ENCODE measurements at regions not wholly inside any gene's neighbourhood (a gene's known extent, or its start where the extent isn't known, plus 50 kb on each side); places are given as distances from the start of the nearest gene placed in this dataset.

GRCh38 chr6:125547381-125547780 is 202.1 kb upstream of the HEY2 start (continued):
- TF ChIP-seq RAD21 (IDR thresholded peaks at IDR 0.05 in 1 of 2, conservative IDR thresholded peaks at IDR 0.05 in 1 of 2; ENCODE audit: low read depth in 2 of 2, low read length in 2 of 2) (no peak), KDM1A (IDR thresholded peaks at IDR 0.05; ENCODE audit: borderline replicate concordance, low read length) (no peak), SP4 (IDR thresholded peaks at IDR 0.05; ENCODE audit: low read length) (no peak), BRCA1 (IDR thresholded peaks at IDR 0.05; ENCODE audit: low read depth, low read length) (no peak), BCL11A (IDR thresholded peaks at IDR 0.05; ENCODE audit: low read depth in 2 of 2, low read length in 2 of 2) (no peak), GTF2F1 (IDR thresholded peaks at IDR 0.05; ENCODE audit: borderline replicate concordance, low read depth, low read length) (no peak), KDM4A (IDR thresholded peaks at IDR 0.05; ENCODE audit: low read depth, low read length, severe bottlenecking) (no peak), EGR1 (IDR thresholded peaks at IDR 0.05; ENCODE audit: borderline replicate concordance, low read depth, low read length) (no peak), TAF7 (optimal IDR thresholded peaks at IDR 0.05; ENCODE audit: borderline replicate concordance, low read depth, low read length) (no peak), BACH1 (IDR thresholded peaks at IDR 0.05; ENCODE audit: low read length) (no peak), HDAC6 (IDR thresholded peaks at IDR 0.05; ENCODE audit: low read depth, low read length) (no peak), CBX5 (IDR thresholded peaks at IDR 0.05; ENCODE audit: low read depth, low read length) (no peak)

All from H1 (cell line).